GM19372 (cell line): ENCODE measurements at regions not wholly inside any gene's neighbourhood (a gene's known extent, or its start where the extent isn't known, plus 50 kb on each side); places are given as distances from the start of the nearest gene placed in this dataset.

ENCODE experiments used
- ATAC-seq: cut with Tn5 transposase; IDR thresholded peaks from one replicate; pipeline ENCODE4 v1.9.1; 2021; ENCODE audit warnings: mild to moderate bottlenecking, low read depth, moderate library complexity; ENCODE audit not compliant: unreplicated experiment

GRCh38 chr2:149271575-149271974, 58.8 kb upstream of the LYPD6 start:
- peak; percentile 67 for ATAC-seq

GRCh38 chr2:149278161-149278871, 52.1 kb upstream of the LYPD6 start:
- no peak for ATAC-seq

DNA sequence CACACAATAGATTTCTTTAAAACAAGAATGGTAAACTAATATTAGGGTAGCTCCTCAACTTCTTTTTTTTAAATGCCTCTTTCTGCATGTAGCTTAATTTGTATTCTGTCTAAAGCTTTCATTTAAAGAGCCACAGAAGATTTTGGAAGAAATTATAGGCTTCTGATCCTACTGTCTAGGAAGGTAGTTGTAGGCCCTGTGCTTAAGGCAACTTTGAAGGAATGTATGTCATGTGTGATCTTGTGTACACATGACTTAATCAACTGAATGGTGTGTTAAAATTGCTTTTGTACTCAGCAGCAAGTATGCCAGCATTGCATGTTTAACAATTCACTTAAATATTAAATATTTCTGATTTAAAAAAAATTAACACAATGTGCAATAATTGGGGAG, 51.5 kb upstream of the LYPD6 start:
- no peak for ATAC-seq
